ENCODE measurements at regions not wholly inside any gene's neighbourhood (a gene's known extent, or its start where the extent isn't known, plus 50 kb on each side); places are given as distances from the start of the nearest gene placed in this dataset.

GRCh38 chr9:18189871-18190670, 283.9 kb upstream of the ADAMTSL1 start:
- no peak for DNase-seq (ENCODE audit: low spot score)
- no peak for TF ChIP-seq CTCF (IDR thresholded peaks at IDR 0.05; ENCODE audit: extremely low read depth, insufficient read depth, missing control alignments)
- in situ Hi-C loops (cut with MboI; ENCODE audit: low pct_unique_long_range_greater_than_20kb, low sequenced_read_pairs, unreplicated experiment) = no loop called here

GRCh38 chr9:18190671-18191374, 283.1 kb upstream of the ADAMTSL1 start:
- no peak for DNase-seq (ENCODE audit: low spot score)
- in situ Hi-C loops (cut with MboI; ENCODE audit: low pct_unique_long_range_greater_than_20kb, low sequenced_read_pairs, unreplicated experiment) = no loop called here
- no peak for TF ChIP-seq CTCF (IDR thresholded peaks at IDR 0.05; ENCODE audit: extremely low read depth, insufficient read depth, missing control alignments)

- in situ Hi-C loops (cut with MboI; ENCODE audit: low pct_unique_long_range_greater_than_20kb, low sequenced_read_pairs, unreplicated experiment) = no loop called here
- DNase-seq (ENCODE audit: low spot score) = no peak
- no peak for TF ChIP-seq CTCF (IDR thresholded peaks at IDR 0.05; ENCODE audit: extremely low read depth, insufficient read depth, missing control alignments)
Observed at GRCh38 chr9:18194316-18194715, 279.6 kb upstream of the ADAMTSL1 start.

- in situ Hi-C loops (cut with MboI; ENCODE audit: low pct_unique_long_range_greater_than_20kb, low sequenced_read_pairs, unreplicated experiment) = no loop called here
- DNase-seq (ENCODE audit: low spot score) = no peak
- TF ChIP-seq CTCF (IDR thresholded peaks at IDR 0.05; ENCODE audit: extremely low read depth, insufficient read depth, missing control alignments) = no peak
Observed at GRCh38 chr9:18195223-18195622, 278.7 kb upstream of the ADAMTSL1 start.

- no peak for DNase-seq (ENCODE audit: low spot score)
- in situ Hi-C loops (cut with MboI; ENCODE audit: low pct_unique_long_range_greater_than_20kb, low sequenced_read_pairs, unreplicated experiment) = loop anchor here (10.0 to 25.0 kb wide), 2 partner anchors 388 to 666 kb away; no protein-coding TSS in a partner anchor
- no peak for TF ChIP-seq CTCF (IDR thresholded peaks at IDR 0.05; ENCODE audit: extremely low read depth, insufficient read depth, missing control alignments)
Observed at GRCh38 chr9:18202924-18203323, 271.0 kb upstream of the ADAMTSL1 start.

- no peak for TF ChIP-seq CTCF (IDR thresholded peaks at IDR 0.05; ENCODE audit: extremely low read depth, insufficient read depth, missing control alignments)
- no peak for DNase-seq (ENCODE audit: low spot score)
- in situ Hi-C loops (cut with MboI; ENCODE audit: low pct_unique_long_range_greater_than_20kb, low sequenced_read_pairs, unreplicated experiment) = loop anchor here (10.0 to 25.0 kb wide), 2 partner anchors 393 to 670 kb away; no protein-coding TSS in a partner anchor
Observed at GRCh38 chr9:18207735-18208134, 266.2 kb upstream of the ADAMTSL1 start.

Data from GM13977 (cell line).